IPS-15b (cell line): ENCODE measurements at regions not wholly inside any gene's neighbourhood (a gene's known extent, or its start where the extent isn't known, plus 50 kb on each side); places are given as distances from the start of the nearest gene placed in this dataset.
"Not testable (repeated sequence)": the region's sequence is repeated elsewhere in the genome, so short reads cannot be mapped to it uniquely, and the experiment has no call there.

Experiments
- H3K27me3 ChIP-seq: one replicate; pipeline ENCODE4 v1.6.1; 2013; ENCODE audit warnings: low read length; ENCODE audit not compliant: control insufficient read depth, insufficient read depth
- H3K36me3 ChIP-seq: one replicate; pipeline ENCODE4 v1.6.1; 2013; ENCODE audit warnings: low read length; ENCODE audit not compliant: control insufficient read depth, insufficient read depth
- H3K4me1 ChIP-seq: one replicate; pipeline ENCODE4 v1.6.1; 2013; ENCODE audit warnings: mild to moderate bottlenecking, low read length; ENCODE audit not compliant: control insufficient read depth, insufficient read depth
- H3K4me3 ChIP-seq: one replicate; pipeline ENCODE4 v1.5.1; 2013; ENCODE audit warnings: low read depth, low read length
- H3K9ac ChIP-seq: one replicate; pipeline ENCODE4 v1.6.1; 2013; ENCODE audit warnings: low read depth, mild to moderate bottlenecking, low read length
- H3K9me3 ChIP-seq: one replicate; pipeline ENCODE4 v1.6.1; 2013; ENCODE audit warnings: mild to moderate bottlenecking, low read length; ENCODE audit not compliant: control insufficient read depth, insufficient read depth

GRCh38 chr9:85451680-85452079 lies 290.1 kb downstream of the AGTPBP1 start:
- H3K4me3 ChIP-seq, result no peak overlapping the region

GRCh38 chr9:85445887-85446286 lies 295.9 kb downstream of the AGTPBP1 start:
- H3K36me3 ChIP-seq, result no peaks in the 10 kb centered on the region
- H3K9ac ChIP-seq, result no peak overlapping the region
- H3K4me1 ChIP-seq, result no peaks in the 10 kb centered on the region
- no peak overlapping the region for H3K4me3 ChIP-seq
- no peaks in the 10 kb centered on the region for H3K9me3 ChIP-seq
- no peaks in the 10 kb centered on the region for H3K27me3 ChIP-seq

More at GRCh38 chr9:85451680-85452079, 290.1 kb downstream of the AGTPBP1 start:
- no peaks in the 10 kb centered on the region for H3K9me3 ChIP-seq
- H3K36me3 ChIP-seq, result no peaks in the 10 kb centered on the region
- no peaks in the 10 kb centered on the region for H3K4me1 ChIP-seq
- no peaks in the 10 kb centered on the region for H3K27me3 ChIP-seq
- no peak overlapping the region for H3K9ac ChIP-seq

GRCh38 chr9:85444243-85444642 lies 297.5 kb downstream of the AGTPBP1 start:
- Histone ChIP-seq H3K4me1 (no peaks in the 10 kb centered on the region), H3K27me3 (no peaks in the 10 kb centered on the region), H3K9me3 (no peaks in the 10 kb centered on the region), H3K9ac (no peak overlapping the region), H3K36me3 (no peaks in the 10 kb centered on the region), H3K4me3 (no peak overlapping the region)

GRCh38 chr9:85443190-85443598 lies 298.6 kb downstream of the AGTPBP1 start:
- Histone ChIP-seq H3K4me3 (no peak overlapping the region), H3K9ac (no peak overlapping the region), H3K4me1 (no peaks in the 10 kb centered on the region), H3K36me3 (no peaks in the 10 kb centered on the region), H3K9me3 (no peaks in the 10 kb centered on the region), H3K27me3 (no peaks in the 10 kb centered on the region)

GRCh38 chr9:85439791-85440190 lies 302.0 kb downstream of the AGTPBP1 start:
- Histone ChIP-seq H3K36me3 (no peaks in the 10 kb centered on the region), H3K27me3 (no peaks in the 10 kb centered on the region)

GRCh38 chr9:85433956-85434355 lies 307.8 kb downstream of the AGTPBP1 start:
- H3K4me1 ChIP-seq, H3K36me3 ChIP-seq, H3K9me3 ChIP-seq, H3K4me3 ChIP-seq, H3K9ac ChIP-seq, H3K27me3 ChIP-seq: not testable (repeated sequence)

More at GRCh38 chr9:85439791-85440190, 302.0 kb downstream of the AGTPBP1 start:
- Histone ChIP-seq H3K4me1 (no peaks in the 10 kb centered on the region), H3K9me3 (no peaks in the 10 kb centered on the region), H3K9ac (no peak overlapping the region), H3K4me3 (no peak overlapping the region)

- H3K36me3 ChIP-seq, H3K4me3 ChIP-seq, H3K9ac ChIP-seq, H3K4me1 ChIP-seq, H3K27me3 ChIP-seq, H3K9me3 ChIP-seq: not testable (repeated sequence)
Measured at GRCh38 chr9:85433551-85433950, 308.2 kb downstream of the AGTPBP1 start.

- Histone ChIP-seq H3K9ac (no peak overlapping the region), H3K9me3 (no peaks in the 10 kb centered on the region), H3K4me1 (no peaks in the 10 kb centered on the region), H3K36me3 (no peaks in the 10 kb centered on the region), H3K27me3 (no peaks in the 10 kb centered on the region), H3K4me3 (no peak overlapping the region)
Measured at GRCh38 chr9:85433046-85433445, 308.7 kb downstream of the AGTPBP1 start.

- Histone ChIP-seq H3K36me3 (no peaks in the 10 kb centered on the region), H3K27me3 (no peaks in the 10 kb centered on the region), H3K9me3 (no peaks in the 10 kb centered on the region), H3K9ac (no peak overlapping the region), H3K4me3 (no peak overlapping the region), H3K4me1 (no peaks in the 10 kb centered on the region)
Measured at GRCh38 chr9:85432599-85432998, 309.2 kb downstream of the AGTPBP1 start.

GRCh38 chr9:85431339-85432102 lies 310.2 kb downstream of the AGTPBP1 start:
- H3K9ac ChIP-seq, result no peak overlapping the region
- H3K9me3 ChIP-seq, result no peaks in the 10 kb centered on the region
- H3K4me3 ChIP-seq, result no peak overlapping the region
- no peaks in the 10 kb centered on the region for H3K36me3 ChIP-seq
- H3K4me1 ChIP-seq, result no peaks in the 10 kb centered on the region
- H3K27me3 ChIP-seq, result no peaks in the 10 kb centered on the region

- no peaks in the 10 kb centered on the region for H3K9me3 ChIP-seq
- no peak overlapping the region for H3K4me3 ChIP-seq
- H3K9ac ChIP-seq, result no peak overlapping the region
- no peaks in the 10 kb centered on the region for H3K36me3 ChIP-seq
- H3K4me1 ChIP-seq, result no peaks in the 10 kb centered on the region
- no peaks in the 10 kb centered on the region for H3K27me3 ChIP-seq
Measured at GRCh38 chr9:85430659-85431338, 311.0 kb downstream of the AGTPBP1 start.

- Histone ChIP-seq H3K9ac (no peak overlapping the region), H3K4me3 (no peak overlapping the region), H3K4me1 (no peaks in the 10 kb centered on the region), H3K36me3 (no peaks in the 10 kb centered on the region), H3K9me3 (no peaks in the 10 kb centered on the region), H3K27me3 (no peaks in the 10 kb centered on the region)
Measured at GRCh38 chr9:85428230-85428629, 313.5 kb downstream of the AGTPBP1 start.
